ENCODE measurements at regions not wholly inside any gene's neighbourhood (a gene's known extent, or its start where the extent isn't known, plus 50 kb on each side); places are given as distances from the start of the nearest gene placed in this dataset.

DNA sequence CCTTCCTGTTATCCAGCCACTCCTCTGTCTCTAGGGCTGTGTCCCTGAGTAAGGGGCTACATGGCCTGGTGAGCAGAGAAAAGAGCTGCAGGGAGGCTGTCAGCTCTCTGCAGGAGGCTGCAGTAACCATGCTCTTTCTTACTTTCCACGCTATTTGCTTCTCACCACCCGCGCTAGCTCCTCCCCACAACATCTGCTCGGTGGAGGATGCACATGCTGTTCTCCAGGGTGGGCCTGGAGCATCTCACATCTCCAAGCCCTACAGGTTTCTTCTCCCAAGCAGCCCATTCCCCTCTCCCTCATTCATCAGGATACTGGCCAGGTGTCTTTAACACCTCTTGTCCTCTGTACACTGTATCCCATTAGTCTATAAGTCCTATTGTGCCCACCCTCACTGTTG lies 103.8 kb downstream of the IER5 start:
- H3K79me2 ChIP-seq (ENCODE audit: insufficient read depth, low read length), result no peaks in the 10 kb centered on the region
- ChIA-PET RAD21 (ENCODE audit: low non-redundant PET in 1 of 2, low total read pairs in 2 of 2, uncharacterized antibody in 2 of 2, unreplicated experiment in 2 of 2) (interaction anchor here (0.6 to 1.2 kb wide), 2 partner anchors 233 to 642 kb away, joined by 3 read pairs; no protein-coding TSS in a partner anchor), POLR2A (no interaction called here), CTCF (interaction anchor here (3.3 kb wide), 1 partner anchor 233 kb away, joined by 46 read pairs; no protein-coding TSS in a partner anchor)
- no peak overlapping the region for H3K4me2 ChIP-seq (ENCODE audit: low read length)
- no peaks in the 10 kb centered on the region for H3K9me3 ChIP-seq (ENCODE audit: control insufficient read depth in 1 of 2, insufficient read depth in 1 of 2, low read depth in 1 of 2, low read length in 2 of 2)
- H3K9me2 ChIP-seq (ENCODE audit: insufficient read depth), result no peaks in the 10 kb centered on the region
- no peak overlapping the region for H2AFZ ChIP-seq (ENCODE audit: low read depth, low read length, poor library complexity, severe bottlenecking)
- no TSS peak for BruUV-seq (replicated peaks)
- no peak overlapping the region for H3K27ac ChIP-seq (ENCODE audit: low read depth, low read length)
- TF ChIP-seq ZFX (IDR thresholded peaks at IDR 0.05) (no peak), SIN3A (IDR thresholded peaks at IDR 0.05; ENCODE audit: low read depth) (no peak), CBX3 (IDR thresholded peaks at IDR 0.05; ENCODE audit: low read depth) (no peak)
- H4K20me1 ChIP-seq (ENCODE audit: insufficient read depth), result no peaks in the 10 kb centered on the region
- intact Hi-C loops (cut with micrococcal nuclease), result loop anchor here (10.0 kb wide), 2 partner anchors 312 to 482 kb away; no protein-coding TSS in a partner anchor
- 0 out of 2 replicates have a peak, but pooled peaks cover 4% of the 10 kb centered on the region for H3K27me3 ChIP-seq (ENCODE audit: insufficient read depth, low read length)
- H3K4me3 ChIP-seq (replicated peaks in 1 of 2; ENCODE audit: low read depth in 1 of 2, low read length in 2 of 2), result no peak overlapping the region
- H3K4me1 ChIP-seq (ENCODE audit: control insufficient read depth in 1 of 2, insufficient read depth in 2 of 2, low read length in 2 of 2), result peaks cover 0 to 5% of the 10 kb centered on the region in 2 experiments; a peak in 1 of 4 replicates
- no peak for DNase-seq (ENCODE audit: low read depth, low spot score)
- no peak overlapping the region for H3K9ac ChIP-seq (ENCODE audit: low read length)
- no peak for ATAC-seq
- no peaks in the 10 kb centered on the region for H3K36me3 ChIP-seq (ENCODE audit: control insufficient read depth in 1 of 2, insufficient read depth in 2 of 2, low read length in 2 of 2)

GRCh38 chr1:181202986-181203555 lies 114.6 kb downstream of the IER5 start:
- Histone ChIP-seq H2AFZ (ENCODE audit: low read depth, low read length, poor library complexity, severe bottlenecking) (no peak overlapping the region), H3K9me2 (ENCODE audit: insufficient read depth) (no peaks in the 10 kb centered on the region), H4K20me1 (ENCODE audit: insufficient read depth) (no peaks in the 10 kb centered on the region), H3K4me3 (replicated peaks in 1 of 2; ENCODE audit: low read depth in 1 of 2, low read length in 2 of 2) (no peak overlapping the region), H3K4me2 (ENCODE audit: low read length) (no peak overlapping the region), H3K27ac (ENCODE audit: low read depth, low read length) (no peak overlapping the region), H3K4me1 (ENCODE audit: control insufficient read depth in 1 of 2, insufficient read depth in 2 of 2, low read length in 2 of 2) (no peaks in the 10 kb centered on the region), H3K9ac (ENCODE audit: low read length) (no peak overlapping the region), H3K36me3 (ENCODE audit: control insufficient read depth in 1 of 2, insufficient read depth in 2 of 2, low read length in 2 of 2) (no peaks in the 10 kb centered on the region), H3K9me3 (ENCODE audit: control insufficient read depth in 1 of 2, insufficient read depth in 1 of 2, low read depth in 1 of 2, low read length in 2 of 2) (no peaks in the 10 kb centered on the region), H3K27me3 (ENCODE audit: insufficient read depth, low read length) (peaks cover 5% of the 10 kb centered on the region; the same call in 1 of the 2 replicates), H3K79me2 (ENCODE audit: insufficient read depth, low read length) (no peaks in the 10 kb centered on the region)
- ChIA-PET POLR2A (no interaction called here), RAD21 (ENCODE audit: low non-redundant PET in 1 of 2, low total read pairs in 2 of 2, uncharacterized antibody in 2 of 2, unreplicated experiment in 2 of 2) (no interaction called here), CTCF (no interaction called here)
- TF ChIP-seq YY1 (IDR thresholded peaks at IDR 0.05; ENCODE audit: extremely low read depth, insufficient replicate concordance, low read depth, low read length), result no peak
- TF ChIP-seq SRF (IDR thresholded peaks at IDR 0.05; ENCODE audit: low read depth), result no peak
- TF ChIP-seq, protein P1, sequence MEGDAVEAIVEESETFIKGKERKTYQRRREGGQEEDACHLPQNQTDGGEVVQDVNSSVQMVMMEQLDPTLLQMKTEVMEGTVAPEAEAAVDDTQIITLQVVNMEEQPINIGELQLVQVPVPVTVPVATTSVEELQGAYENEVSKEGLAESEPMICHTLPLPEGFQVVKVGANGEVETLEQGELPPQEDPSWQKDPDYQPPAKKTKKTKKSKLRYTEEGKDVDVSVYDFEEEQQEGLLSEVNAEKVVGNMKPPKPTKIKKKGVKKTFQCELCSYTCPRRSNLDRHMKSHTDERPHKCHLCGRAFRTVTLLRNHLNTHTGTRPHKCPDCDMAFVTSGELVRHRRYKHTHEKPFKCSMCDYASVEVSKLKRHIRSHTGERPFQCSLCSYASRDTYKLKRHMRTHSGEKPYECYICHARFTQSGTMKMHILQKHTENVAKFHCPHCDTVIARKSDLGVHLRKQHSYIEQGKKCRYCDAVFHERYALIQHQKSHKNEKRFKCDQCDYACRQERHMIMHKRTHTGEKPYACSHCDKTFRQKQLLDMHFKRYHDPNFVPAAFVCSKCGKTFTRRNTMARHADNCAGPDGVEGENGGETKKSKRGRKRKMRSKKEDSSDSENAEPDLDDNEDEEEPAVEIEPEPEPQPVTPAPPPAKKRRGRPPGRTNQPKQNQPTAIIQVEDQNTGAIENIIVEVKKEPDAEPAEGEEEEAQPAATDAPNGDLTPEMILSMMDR (IDR thresholded peaks at IDR 0.05 in 2 of 3, conservative IDR thresholded peaks at IDR 0.05 in 1 of 3; ENCODE audit: borderline replicate concordance in 1 of 3, insufficient read depth in 1 of 3, low read depth in 2 of 3, low read length in 2 of 3), result no peak
- TF ChIP-seq, protein P2, sequence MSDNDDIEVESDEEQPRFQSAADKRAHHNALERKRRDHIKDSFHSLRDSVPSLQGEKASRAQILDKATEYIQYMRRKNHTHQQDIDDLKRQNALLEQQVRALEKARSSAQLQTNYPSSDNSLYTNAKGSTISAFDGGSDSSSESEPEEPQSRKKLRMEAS (IDR thresholded peaks at IDR 0.05), result no peak
- TF ChIP-seq ZNF274 (IDR thresholded peaks at IDR 0.05; ENCODE audit: low read depth, low read length), result no peak
- no peak for TF ChIP-seq ZFX (IDR thresholded peaks at IDR 0.05)
- BruUV-seq (replicated peaks), result no TSS peak
- ATAC-seq (no peak), DNase-seq (ENCODE audit: low read depth, low spot score) (no peak)
- intact Hi-C loops (cut with micrococcal nuclease), result no loop called here
